H9 (cell line): ENCODE measurements at regions not wholly inside any gene's neighbourhood (a gene's known extent, or its start where the extent isn't known, plus 50 kb on each side); places are given as distances from the start of the nearest gene placed in this dataset.

ENCODE experiments used
- DNase-seq: peaks from one replicate; pipeline ENCODE4 v3.0.0-alpha.2; 2017
- H2AFZ ChIP-seq: one replicate; pipeline ENCODE4 v1.6.1; 2013; ENCODE audit warnings: mild to moderate bottlenecking, low read length, control low read depth, moderate library complexity
- H2AK5ac ChIP-seq: 2 replicates; pipeline ENCODE4 v1.6.1; 2013; ENCODE audit warnings: low read length, control low read depth, mixed read lengths; ENCODE audit not compliant: insufficient read length
- H2BK120ac ChIP-seq: one replicate; pipeline ENCODE4 v1.6.1; 2013; ENCODE audit warnings: low read depth, mild to moderate bottlenecking, low read length, control low read depth, inconsistent platforms; ENCODE audit not compliant: poor library complexity, severe bottlenecking
- H2BK12ac ChIP-seq: 2 replicates; pipeline ENCODE4 v1.6.1; 2013; ENCODE audit warnings: low read length, control low read depth, mixed read lengths, low read depth; ENCODE audit not compliant: insufficient read length
- H2BK15ac ChIP-seq: 2 replicates; pipeline ENCODE4 v1.6.1; 2013; ENCODE audit warnings: low read depth, low read length, control low read depth
- H2BK20ac ChIP-seq: one replicate; pipeline ENCODE4 v1.6.1; 2013; ENCODE audit warnings: low read depth, mild to moderate bottlenecking, low read length, control low read depth, inconsistent platforms; ENCODE audit not compliant: poor library complexity, severe bottlenecking
- H2BK5ac ChIP-seq: 2 replicates; pipeline ENCODE4 v1.6.1; 2013; ENCODE audit warnings: low read length, control low read depth, mixed read lengths; ENCODE audit not compliant: insufficient read length
- H3K14ac ChIP-seq: 2 replicates; pipeline ENCODE4 v1.6.1; 2013; ENCODE audit warnings: low read length, control low read depth; ENCODE audit not compliant: insufficient read depth
- H3K18ac ChIP-seq: 2 replicates; pipeline ENCODE4 v1.6.1; 2013; ENCODE audit warnings: low read depth, mild to moderate bottlenecking, mixed read lengths, low read length, control low read depth; ENCODE audit not compliant: insufficient read length
- H3K23ac ChIP-seq: 2 replicates; pipeline ENCODE4 v1.6.1; 2013; ENCODE audit warnings: low read length, control low read depth, mixed read lengths, low read depth; ENCODE audit not compliant: insufficient read length
- H3K23me2 ChIP-seq: 2 replicates; pipeline ENCODE4 v1.6.1; 2013; ENCODE audit warnings: low read depth, mild to moderate bottlenecking, mixed read lengths, low read length, control low read depth; ENCODE audit not compliant: insufficient read length, poor library complexity, severe bottlenecking
- H3K27ac ChIP-seq: 2 replicates; pipeline ENCODE4 v1.5.1; 2013; ENCODE audit warnings: low read length, control low read depth, mixed read lengths, low read depth; ENCODE audit not compliant: insufficient read length
- H3K27me3 ChIP-seq: 2 replicates; pipeline ENCODE4 v1.6.1; 2013; ENCODE audit warnings: low read length, control low read depth, inconsistent platforms; ENCODE audit not compliant: insufficient read depth
- H3K4ac ChIP-seq: 2 replicates; pipeline ENCODE4 v1.6.1; 2013; ENCODE audit warnings: low read depth, mild to moderate bottlenecking, control low read depth, inconsistent platforms, low read length, moderate library complexity
- H3K4me1 ChIP-seq: 2 replicates; pipeline ENCODE4 v1.6.1; 2013; ENCODE audit warnings: low read length, control low read depth, inconsistent platforms; ENCODE audit not compliant: insufficient read depth
- H3K4me2 ChIP-seq: 2 replicates; pipeline ENCODE4 v1.6.1; 2013; ENCODE audit warnings: low read length, control low read depth, mixed read lengths; ENCODE audit not compliant: insufficient read length, insufficient read depth
- H3K56ac ChIP-seq: 2 replicates; pipeline ENCODE4 v1.6.1; 2013; ENCODE audit warnings: low read depth, mild to moderate bottlenecking, mixed read lengths, low read length, control low read depth; ENCODE audit not compliant: insufficient read length
- H3K79me1 ChIP-seq: 2 replicates; pipeline ENCODE4 v1.6.1; 2013; ENCODE audit warnings: low read depth, mild to moderate bottlenecking, moderate library complexity, low read length, control low read depth, inconsistent platforms; ENCODE audit not compliant: insufficient read depth, poor library complexity, severe bottlenecking
- H3K79me2 ChIP-seq: 2 replicates; pipeline ENCODE4 v1.6.1; 2013; ENCODE audit warnings: low read length, control low read depth, inconsistent platforms; ENCODE audit not compliant: insufficient read depth
- H3K9ac ChIP-seq: 2 replicates; pipeline ENCODE4 v1.6.1; 2013; ENCODE audit warnings: low read length, control low read depth, mixed read lengths; ENCODE audit not compliant: insufficient read length; ENCODE audit errors: extremely low read depth
- H3K9me3 ChIP-seq: one replicate; pipeline ENCODE4 v1.6.1; 2013; ENCODE audit warnings: low read depth, low read length, inconsistent platforms; ENCODE audit not compliant: control insufficient read depth
- H3T11ph ChIP-seq: one replicate; pipeline ENCODE4 v1.6.1; 2013; ENCODE audit warnings: mild to moderate bottlenecking, low read length, control low read depth, inconsistent platforms
- H4K20me1 ChIP-seq: one replicate; pipeline ENCODE4 v1.6.1; 2013; ENCODE audit not compliant: control insufficient read depth, insufficient read length, insufficient read depth
- H4K5ac ChIP-seq: 2 replicates; pipeline ENCODE4 v1.6.1; 2013; ENCODE audit warnings: low read depth, mild to moderate bottlenecking, mixed read lengths, low read length, control low read depth; ENCODE audit not compliant: insufficient read length
- H4K8ac ChIP-seq: replicated peaks from 2 replicates; pipeline ENCODE4 v1.6.1; 2013; ENCODE audit warnings: low read length, control low read depth, mixed read lengths, low read depth; ENCODE audit not compliant: insufficient read length
- H4K91ac ChIP-seq: 2 replicates; pipeline ENCODE4 v1.6.1; 2013; ENCODE audit warnings: low read depth, mild to moderate bottlenecking, moderate library complexity, mixed read lengths, low read length, control low read depth; ENCODE audit not compliant: insufficient read length
- H3K27ac Mint-ChIP-seq, 3 experiments: 2 replicates in 2 of 3; 3 replicates in 1 of 3; pipeline ENCODE4 v1.8.0; 2020 to 2021; ENCODE audit warnings: mixed read lengths in 3 of 3, mild to moderate bottlenecking in 1 of 3, moderate library complexity in 1 of 3
- H3K27me3 Mint-ChIP-seq: 2 replicates; pipeline ENCODE4 v1.8.0; 2021; ENCODE audit warnings: low read depth, mild to moderate bottlenecking, moderate library complexity, mixed read lengths
- H3K36me3 Mint-ChIP-seq, 3 experiments: 2 replicates in 2 of 3; 3 replicates in 1 of 3; pipeline ENCODE4 v1.8.0; 2020 to 2021; ENCODE audit warnings: low read depth in 3 of 3, mixed read lengths in 3 of 3; ENCODE audit not compliant: insufficient read depth in 1 of 3
- H3K4me1 Mint-ChIP-seq, 2 experiments: 2 replicates each; pipeline ENCODE4 v1.8.0; 2020; ENCODE audit warnings: mixed read lengths in 2 of 2
- H3K4me3 Mint-ChIP-seq, 2 experiments: 2 replicates in 1 of 2; 3 replicates in 1 of 2; pipeline ENCODE4 v1.8.0; 2020 to 2021; ENCODE audit warnings: mild to moderate bottlenecking in 2 of 2, mixed read lengths in 2 of 2, moderate library complexity in 1 of 2
- H3K9me3 Mint-ChIP-seq, 2 experiments: 2 replicates in 1 of 2; 3 replicates in 1 of 2; pipeline ENCODE4 v1.8.0; 2020; ENCODE audit warnings: mild to moderate bottlenecking in 2 of 2, mixed read lengths in 2 of 2, moderate library complexity in 1 of 2
- WGBS: extraction: QIAGEN DNeasy Blood & Tissue Kit; methylation state at CpG from one replicate; pipeline ENCODE4 v1.1.7; 2013; ENCODE audit warnings: missing lambda C conversion rate, low lambda C conversion rate, mixed read lengths; ENCODE audit not compliant: insufficient read length; ENCODE audit errors: extremely low coverage; 5-methylcytosine and 5-hydroxymethylcytosine counted together
- TF ChIP-seq, protein P1 (sequence below): fragments of 200-600 bp; sonication (generic); conservative IDR thresholded peaks from 3 replicates; pipeline ENCODE4 v1.8.0; 2021; ENCODE audit warnings: antibody characterized with exemption, mild to moderate bottlenecking

DNA sequence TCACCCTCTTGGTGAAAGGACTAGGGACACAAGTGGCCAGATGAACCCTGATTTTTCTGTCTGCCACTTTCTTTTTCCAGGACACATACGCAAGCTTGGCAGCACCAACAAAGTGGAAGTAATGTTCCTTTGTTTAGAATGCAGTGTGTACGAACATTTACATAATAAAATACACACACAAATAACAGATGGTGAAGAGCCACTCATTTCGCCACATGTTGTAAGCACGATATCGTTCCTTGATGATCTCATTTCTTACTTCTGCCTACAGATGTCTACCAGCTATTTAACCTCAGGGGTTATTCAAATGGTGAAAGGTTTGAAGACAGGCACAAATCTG, 670.2 kb upstream of the CXADR start:
- H2AFZ ChIP-seq: no peak overlapping the region
- no peak overlapping the region for H3K14ac ChIP-seq
- H3K18ac ChIP-seq: no peak overlapping the region
- no peak overlapping the region for H2BK12ac ChIP-seq
- H4K91ac ChIP-seq: no peak overlapping the region
- Mint-ChIP-seq H3K4me3 (no peak overlapping the region), H3K4me1 (peaks cover 1 to 9% of the 10 kb centered on the region in 2 experiments), H3K27me3 (no peaks in the 10 kb centered on the region), H3K36me3 (no peaks in the 10 kb centered on the region), H3K27ac (no peak overlapping the region), H3K9me3 (no peaks in the 10 kb centered on the region)
- DNase-seq: no peak
- H3K27me3 ChIP-seq: no peaks in the 10 kb centered on the region
- no peak overlapping the region for H3K56ac ChIP-seq
- H4K20me1 ChIP-seq: no peaks in the 10 kb centered on the region
- H3K4me1 ChIP-seq: no peaks in the 10 kb centered on the region
- no peak overlapping the region for H4K8ac ChIP-seq
- no peak overlapping the region for H2BK120ac ChIP-seq
- no peaks in the 10 kb centered on the region for H3K23me2 ChIP-seq
- H3K4me2 ChIP-seq: no peak overlapping the region
- no peak overlapping the region for H4K5ac ChIP-seq
- no peak overlapping the region for H2AK5ac ChIP-seq
- H3K9ac ChIP-seq: no peak overlapping the region
- TF ChIP-seq, protein P1, sequence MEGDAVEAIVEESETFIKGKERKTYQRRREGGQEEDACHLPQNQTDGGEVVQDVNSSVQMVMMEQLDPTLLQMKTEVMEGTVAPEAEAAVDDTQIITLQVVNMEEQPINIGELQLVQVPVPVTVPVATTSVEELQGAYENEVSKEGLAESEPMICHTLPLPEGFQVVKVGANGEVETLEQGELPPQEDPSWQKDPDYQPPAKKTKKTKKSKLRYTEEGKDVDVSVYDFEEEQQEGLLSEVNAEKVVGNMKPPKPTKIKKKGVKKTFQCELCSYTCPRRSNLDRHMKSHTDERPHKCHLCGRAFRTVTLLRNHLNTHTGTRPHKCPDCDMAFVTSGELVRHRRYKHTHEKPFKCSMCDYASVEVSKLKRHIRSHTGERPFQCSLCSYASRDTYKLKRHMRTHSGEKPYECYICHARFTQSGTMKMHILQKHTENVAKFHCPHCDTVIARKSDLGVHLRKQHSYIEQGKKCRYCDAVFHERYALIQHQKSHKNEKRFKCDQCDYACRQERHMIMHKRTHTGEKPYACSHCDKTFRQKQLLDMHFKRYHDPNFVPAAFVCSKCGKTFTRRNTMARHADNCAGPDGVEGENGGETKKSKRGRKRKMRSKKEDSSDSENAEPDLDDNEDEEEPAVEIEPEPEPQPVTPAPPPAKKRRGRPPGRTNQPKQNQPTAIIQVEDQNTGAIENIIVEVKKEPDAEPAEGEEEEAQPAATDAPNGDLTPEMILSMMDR: no peak
- no peaks in the 10 kb centered on the region for H3K79me2 ChIP-seq
- H2BK20ac ChIP-seq: no peak overlapping the region
- no peak overlapping the region for H3T11ph ChIP-seq
- no peak overlapping the region for H2BK15ac ChIP-seq
- no peaks in the 10 kb centered on the region for H3K9me3 ChIP-seq
- no CpG with 5 or more reads among the region's 5 CpGs for WGBS
- H3K4ac ChIP-seq: no peak overlapping the region
- H3K79me1 ChIP-seq: no peaks in the 10 kb centered on the region
- H3K27ac ChIP-seq: no peak overlapping the region
- H2BK5ac ChIP-seq: no peak overlapping the region
- no peak overlapping the region for H3K23ac ChIP-seq
